Small intestine (tissue), 7 donors: ENCODE measurements at regions not wholly inside any gene's neighbourhood (a gene's known extent, or its start where the extent isn't known, plus 50 kb on each side); places are given as distances from the start of the nearest gene placed in this dataset.
"Not testable (repeated sequence)": the region's sequence is repeated elsewhere in the genome, so short reads cannot be mapped to it uniquely, and the experiment has no call there.

Source experiments
- DNase-seq, 2 donors: peaks; one replicate each; pipeline versions ENCODE4 v3.0.0 to v3.0.0-alpha.2; 2013
- FAIRE-seq: peaks from 2 replicates; lab custom pipeline; 2012; peaks lifted over from hg19 to GRCh38; lab: Jason Lieb, UNC
- H3K27ac ChIP-seq, 3 donors: one replicate each; pipeline ENCODE4 v1.5.1; 2013; ENCODE audit warnings: low read length in 2 of 3, mild to moderate bottlenecking in 2 of 3, control low read depth in 1 of 3, inconsistent platforms in 1 of 3, low read depth in 1 of 3, moderate library complexity in 1 of 3
- H3K27me3 ChIP-seq, 3 donors: one replicate each; pipeline ENCODE4 v1.6.1; 2013; ENCODE audit warnings: low read length in 3 of 3, inconsistent platforms in 1 of 3; ENCODE audit not compliant: control insufficient read depth in 3 of 3, insufficient read depth in 3 of 3
- H3K36me3 ChIP-seq, 3 donors: one replicate each; pipeline ENCODE4 v1.6.1; 2013; ENCODE audit warnings: low read length in 3 of 3, inconsistent platforms in 1 of 3, low read depth in 1 of 3, mild to moderate bottlenecking in 1 of 3, moderate library complexity in 1 of 3; ENCODE audit not compliant: control insufficient read depth in 3 of 3, insufficient read depth in 2 of 3
- H3K4me1 ChIP-seq, 3 donors: one replicate each; pipeline ENCODE4 v1.6.1; 2013; ENCODE audit warnings: low read length in 2 of 3, inconsistent platforms in 1 of 3, low read depth in 1 of 3, mild to moderate bottlenecking in 1 of 3, moderate library complexity in 1 of 3; ENCODE audit not compliant: control insufficient read depth in 3 of 3, insufficient read depth in 2 of 3
- H3K4me3 ChIP-seq, 3 donors: one replicate each; pipeline ENCODE4 v1.5.1; 2013; ENCODE audit warnings: low read length in 3 of 3, control low read depth in 1 of 3, inconsistent platforms in 1 of 3, low read depth in 1 of 3, mild to moderate bottlenecking in 1 of 3, moderate library complexity in 1 of 3
- H3K9me3 ChIP-seq, 2 donors: one replicate each; pipeline ENCODE4 v1.6.1; 2013; ENCODE audit warnings: low read depth in 1 of 2, low read length in 1 of 2; ENCODE audit not compliant: control insufficient read depth in 2 of 2, insufficient read depth in 1 of 2
- WGBS, 3 donors: extraction: QIAGEN DNeasy Blood & Tissue Kit; methylation state at CpG; one replicate each; pipeline ENCODE4 v1.1.7; 2013; 5-methylcytosine and 5-hydroxymethylcytosine counted together
- donor health status: healthy with polysubstance abuse.
- donor health status: control.
- donor health status: control.
- donor health status: Bipolar disorder and iron deficiency.
- donor health status: healthy.

DNA sequence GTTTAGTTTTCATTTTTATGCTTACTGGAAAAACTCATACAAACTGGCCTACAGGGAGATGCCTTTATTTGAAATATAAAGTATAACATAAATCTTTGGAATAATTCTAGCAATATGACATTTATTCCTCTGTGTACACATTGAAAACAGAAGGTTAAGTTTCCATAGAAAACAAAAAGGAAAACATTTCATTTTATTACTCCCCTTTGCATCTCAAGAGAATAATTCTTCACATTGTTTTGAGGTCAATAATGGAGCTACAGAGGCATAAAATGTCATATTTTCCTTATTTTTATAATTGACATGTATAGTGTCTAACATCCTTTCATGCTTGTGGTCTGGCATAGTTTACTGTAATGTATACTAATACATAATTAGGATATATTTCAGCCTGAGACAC is 187.6 kb upstream of the AGTR1 start:
- no peaks in the 10 kb centered on the region for H3K27me3 ChIP-seq
- FAIRE-seq (no peak), DNase-seq (no peak)
- H3K9me3 ChIP-seq, result no peaks in the 10 kb centered on the region
- H3K36me3 ChIP-seq, result no peaks in the 10 kb centered on the region
- H3K27ac ChIP-seq, result no peak overlapping the region
- no peaks in the 10 kb centered on the region for H3K4me1 ChIP-seq
- no peak overlapping the region for H3K4me3 ChIP-seq

DNA sequence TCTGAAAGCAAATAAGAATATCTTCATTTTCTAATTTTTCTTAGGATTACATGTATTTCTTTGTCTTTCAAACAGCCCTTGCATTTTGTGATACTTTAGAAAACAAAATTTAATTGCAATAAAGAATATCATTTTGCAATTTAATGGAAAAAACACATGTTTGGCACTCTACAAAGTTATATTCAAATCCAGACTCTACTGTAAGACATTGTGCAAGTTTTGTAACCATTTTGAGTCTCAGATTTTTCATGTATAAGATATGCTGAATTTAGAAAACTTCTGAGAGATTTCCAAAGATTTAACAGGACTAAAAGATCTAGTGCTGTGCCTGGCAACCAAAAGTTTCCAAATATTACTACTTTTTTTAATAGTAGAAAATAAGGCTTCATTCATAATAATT is 187.1 kb upstream of the AGTR1 start:
- Histone ChIP-seq H3K4me3 (no peak overlapping the region), H3K9me3 (no peaks in the 10 kb centered on the region), H3K27ac (no peak overlapping the region), H3K4me1 (no peaks in the 10 kb centered on the region), H3K27me3 (no peaks in the 10 kb centered on the region), H3K36me3 (no peaks in the 10 kb centered on the region)
- no peak for DNase-seq
- no peak for FAIRE-seq

DNA sequence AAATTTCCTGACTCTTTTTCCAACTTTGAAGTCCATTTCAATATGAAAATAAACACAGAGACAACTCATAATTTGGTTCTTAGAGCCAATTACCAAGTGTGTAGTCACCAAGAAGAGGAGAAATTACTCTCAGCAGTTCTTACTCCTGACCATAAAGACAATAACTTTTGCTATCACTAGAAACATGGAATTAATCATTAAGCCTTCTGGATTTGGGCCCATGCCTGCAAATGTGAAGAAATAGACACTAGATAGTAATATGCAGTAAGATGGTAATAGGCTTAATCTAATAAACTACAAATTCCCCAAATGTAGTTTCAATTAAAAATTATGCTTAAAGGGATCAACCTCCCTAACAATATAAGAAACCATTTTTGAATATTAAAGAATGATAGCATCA is 185.1 kb upstream of the AGTR1 start:
- FAIRE-seq (no peak), DNase-seq (no peak)

DNA sequence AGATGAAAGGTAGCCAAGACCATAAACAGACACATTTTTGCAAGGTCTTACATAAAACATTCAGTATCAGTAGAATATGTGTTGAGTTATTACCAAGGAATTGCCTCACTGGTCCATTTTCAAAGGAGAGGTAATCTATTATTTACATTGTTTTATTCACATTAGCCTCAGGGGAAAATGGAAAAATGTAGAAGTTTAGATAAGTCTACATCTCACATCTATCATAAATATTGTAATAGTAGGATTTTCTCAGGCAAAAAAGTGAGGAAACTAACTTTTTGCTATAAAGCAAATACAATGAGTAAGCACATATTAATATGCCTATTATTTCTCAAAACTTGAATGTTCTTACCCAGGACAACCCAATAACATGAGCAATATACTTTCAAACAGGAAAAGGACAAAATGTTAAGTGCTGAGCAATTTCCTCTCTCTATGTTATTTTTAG is 184.6 kb upstream of the AGTR1 start:
- no peak for DNase-seq
- no peaks in the 10 kb centered on the region for H3K27me3 ChIP-seq
- FAIRE-seq, result no peak
- H3K4me1 ChIP-seq, result no peaks in the 10 kb centered on the region
- no peaks in the 10 kb centered on the region for H3K9me3 ChIP-seq
- H3K36me3 ChIP-seq, result no peaks in the 10 kb centered on the region
- no peak overlapping the region for H3K4me3 ChIP-seq
- H3K27ac ChIP-seq, result no peak overlapping the region

More for the DNA sequence above, 185.1 kb upstream of the AGTR1 start:
- no peak overlapping the region for H3K27ac ChIP-seq
- no peaks in the 10 kb centered on the region for H3K9me3 ChIP-seq
- H3K4me1 ChIP-seq, result no peaks in the 10 kb centered on the region
- H3K27me3 ChIP-seq, result no peaks in the 10 kb centered on the region
- no peaks in the 10 kb centered on the region for H3K36me3 ChIP-seq
- H3K4me3 ChIP-seq, result no peak overlapping the region

DNA sequence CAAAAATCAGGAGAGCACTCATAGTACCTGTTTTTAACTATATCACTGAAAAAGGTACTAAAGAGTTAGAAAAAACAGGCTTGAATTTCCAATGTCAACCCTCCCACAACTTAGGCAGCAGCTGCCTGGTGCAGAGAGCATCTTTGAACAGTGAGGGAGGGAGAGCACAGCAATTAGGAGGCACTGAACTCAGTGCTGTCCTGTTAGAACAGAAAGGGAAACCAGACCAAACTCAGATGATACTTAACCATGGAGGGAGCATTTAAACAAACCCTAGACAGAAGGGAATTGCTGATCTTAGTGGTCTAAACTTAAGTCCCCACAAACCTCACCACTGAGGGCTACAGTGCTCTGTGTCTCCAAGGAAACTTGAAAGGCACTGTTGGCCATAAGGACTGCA is 179.2 kb upstream of the AGTR1 start:
- no peaks in the 10 kb centered on the region for H3K4me1 ChIP-seq
- no peaks in the 10 kb centered on the region for H3K27me3 ChIP-seq
- H3K36me3 ChIP-seq, result no peaks in the 10 kb centered on the region
- DNase-seq, result no peak
- no peak overlapping the region for H3K27ac ChIP-seq
- no peak for FAIRE-seq
- no peak overlapping the region for H3K4me3 ChIP-seq
- no peaks in the 10 kb centered on the region for H3K9me3 ChIP-seq

DNA sequence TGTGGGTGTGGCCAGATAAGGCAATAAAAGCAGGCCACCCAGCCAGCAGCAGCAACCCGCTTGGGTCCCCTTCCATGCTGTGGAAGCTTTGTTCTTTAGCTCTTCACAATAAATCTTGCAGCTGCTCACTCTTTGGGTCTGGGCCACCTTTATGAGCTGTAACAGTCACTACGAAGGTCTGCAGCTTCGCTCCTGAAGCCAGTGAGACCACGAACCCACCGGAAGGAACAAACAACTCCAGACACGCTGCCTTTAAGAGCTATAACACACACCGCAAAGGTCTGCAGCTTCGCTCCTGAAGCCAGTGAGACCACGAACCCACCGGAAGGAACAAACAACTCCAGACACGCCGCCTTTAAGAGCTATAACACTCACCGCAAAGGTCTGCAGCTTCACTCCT is 172.1 kb upstream of the AGTR1 start:
- not testable (repeated sequence) for FAIRE-seq, H3K27me3 ChIP-seq, H3K9me3 ChIP-seq, H3K4me3 ChIP-seq, H3K4me1 ChIP-seq, H3K27ac ChIP-seq, H3K36me3 ChIP-seq, DNase-seq
- 79 to 83% (median 81%) methylated on average over 13 of the region's 13 CpGs for WGBS, 3 donors

DNA sequence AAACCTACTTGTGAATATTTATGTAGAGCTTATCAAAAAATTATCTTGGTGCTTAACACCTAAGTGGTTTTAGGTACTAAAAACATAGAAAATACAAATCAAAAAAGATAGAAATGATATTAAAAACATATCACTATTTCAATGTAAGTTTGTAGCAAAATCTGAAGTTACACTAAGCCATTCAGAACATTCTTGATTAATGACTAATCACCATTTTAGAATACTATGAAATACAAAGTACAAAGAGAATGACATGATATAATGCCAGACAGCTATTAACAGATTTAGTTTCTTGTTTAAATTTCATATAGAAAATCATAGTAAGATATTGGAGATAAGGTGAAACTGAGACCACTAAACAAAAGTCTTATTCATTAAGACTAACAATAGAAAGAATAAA is 169.7 kb upstream of the AGTR1 start:
- Histone ChIP-seq H3K27me3 (no peaks in the 10 kb centered on the region), H3K4me1 (no peaks in the 10 kb centered on the region), H3K9me3 (no peaks in the 10 kb centered on the region), H3K27ac (no peak overlapping the region), H3K4me3 (no peak overlapping the region), H3K36me3 (no peaks in the 10 kb centered on the region)
- no peak for DNase-seq
- peak; percentile 39 for FAIRE-seq

DNA sequence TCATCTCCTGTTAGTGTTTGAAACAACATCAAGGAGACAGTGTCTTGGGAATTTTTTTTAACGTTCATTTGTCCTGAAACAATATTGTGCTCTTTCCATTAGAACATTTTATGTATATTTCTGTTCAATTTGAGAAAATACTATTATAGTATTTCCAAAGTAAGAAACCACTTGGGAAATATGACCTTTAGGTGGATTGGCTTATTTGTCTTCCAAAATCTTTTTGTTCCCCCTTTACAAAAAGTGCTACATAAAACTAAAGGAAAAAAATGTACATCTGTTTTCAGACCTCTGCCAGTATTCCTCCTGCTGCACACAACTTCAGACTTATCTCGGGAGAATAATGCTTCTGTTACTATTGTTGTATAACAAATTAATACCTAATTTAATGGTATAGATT is 165.9 kb upstream of the AGTR1 start:
- no peaks in the 10 kb centered on the region for H3K9me3 ChIP-seq
- H3K27me3 ChIP-seq, result no peaks in the 10 kb centered on the region
- no peak overlapping the region for H3K27ac ChIP-seq
- FAIRE-seq (no peak), DNase-seq (no peak)
- H3K36me3 ChIP-seq, result no peaks in the 10 kb centered on the region
- WGBS, 3 donors, result 85 to 87% (median 86%) methylated on average over 2 of the region's 2 CpGs
- no peaks in the 10 kb centered on the region for H3K4me1 ChIP-seq
- no peak overlapping the region for H3K4me3 ChIP-seq

DNA sequence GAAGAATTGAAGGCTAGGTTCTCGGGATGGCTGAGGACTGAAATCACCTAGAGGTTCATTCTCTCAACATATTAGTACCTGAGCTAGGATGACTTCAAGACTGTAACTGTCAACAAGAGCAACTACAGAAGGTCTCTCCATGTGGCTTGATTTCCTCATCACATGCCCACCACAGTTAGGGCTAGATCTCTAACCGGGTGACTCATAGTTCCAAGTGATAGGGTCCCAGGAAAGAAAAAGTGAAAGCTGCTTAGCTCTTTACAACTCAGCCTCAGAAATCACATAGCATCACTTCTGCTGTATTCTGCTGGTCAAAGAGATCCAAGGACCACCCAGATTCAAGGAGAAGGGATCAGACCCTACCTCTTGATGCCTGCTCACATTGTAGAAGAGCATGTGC is 165.4 kb upstream of the AGTR1 start:
- H3K27me3 ChIP-seq, result no peaks in the 10 kb centered on the region
- no peak overlapping the region for H3K4me3 ChIP-seq
- no peak overlapping the region for H3K27ac ChIP-seq
- no peak for FAIRE-seq
- H3K4me1 ChIP-seq, result no peaks in the 10 kb centered on the region
- WGBS, 3 donors, result 54 to 74% (median 55%) methylated on average over 2 of the region's 2 CpGs
- H3K9me3 ChIP-seq, result no peaks in the 10 kb centered on the region
- no peaks in the 10 kb centered on the region for H3K36me3 ChIP-seq
- DNase-seq, result peak in 1 of 2 donors; percentile 11
